ENCODE measurements at regions not wholly inside any gene's neighbourhood (a gene's known extent, or its start where the extent isn't known, plus 50 kb on each side); places are given as distances from the start of the nearest gene placed in this dataset.
"Not testable (repeated sequence)": the region's sequence is repeated elsewhere in the genome, so short reads cannot be mapped to it uniquely, and the experiment has no call there.

DNA sequence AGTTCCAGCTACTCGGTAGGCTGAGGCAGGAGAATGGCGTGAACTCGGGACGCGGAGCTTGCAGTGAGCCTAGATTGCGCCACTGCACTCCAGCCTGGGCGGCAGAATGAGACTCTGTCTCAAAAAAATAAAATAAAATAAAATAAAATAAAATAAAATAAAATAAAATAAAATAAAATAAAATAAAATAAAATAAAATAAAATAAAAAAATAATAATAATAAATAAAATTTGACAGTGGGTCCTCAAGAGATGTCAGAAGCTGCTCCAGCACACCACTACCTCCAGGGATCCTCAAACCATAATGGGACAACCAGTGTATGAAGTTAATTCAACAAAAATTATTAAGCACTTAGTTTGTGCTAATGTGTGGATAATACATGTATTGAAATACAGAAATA lies 97.4 kb downstream of the SLC17A6 start:
- H3K4me3 ChIP-seq; POLR2A ChIA-PET; ATAC-seq; CTCF ChIA-PET (ENCODE audit: low intra/inter-chr PET ratio); H3K9ac ChIP-seq (ENCODE audit: insufficient read depth in 1 of 2, low read depth in 2 of 2, low read length in 2 of 2); in situ Hi-C loops (cut with MboI); H3K27me3 ChIP-seq (ENCODE audit: control insufficient read depth in 2 of 2, insufficient read depth in 2 of 2, low read length in 2 of 2); H2AFZ ChIP-seq (ENCODE audit: low read depth, low read length); H4K20me1 ChIP-seq (replicated peaks; ENCODE audit: control insufficient read depth, insufficient read depth, low read length); DNase-seq (ENCODE audit: extremely low read depth in 1 of 4, low spot score in 3 of 4); intact Hi-C loops (cut with micrococcal nuclease); H3K9me1 ChIP-seq (ENCODE audit: control insufficient read depth, insufficient read depth, low read length); FAIRE-seq; H3K4me2 ChIP-seq (ENCODE audit: insufficient read depth, low read length); H3K36me3 ChIP-seq (ENCODE audit: control insufficient read depth, insufficient read depth, low read length); H3K9me3 ChIP-seq (replicated peaks; ENCODE audit: control insufficient read depth, insufficient read depth, low read depth, low read length); H3K79me2 ChIP-seq (ENCODE audit: control insufficient read depth, insufficient read depth, low read length); H3K27ac ChIP-seq (ENCODE audit: extremely low read depth, low read depth, low read length); H3K4me1 ChIP-seq (replicated peaks in 1 of 2; ENCODE audit: control insufficient read depth in 2 of 2, insufficient read depth in 2 of 2, low read length in 2 of 2); BruUV-seq (replicated peaks): not testable (repeated sequence)
- 4% methylated on average over 7 of the region's 7 CpGs for WGBS (ENCODE audit: insufficient coverage, low coverage, missing lambda C conversion rate)

DNA sequence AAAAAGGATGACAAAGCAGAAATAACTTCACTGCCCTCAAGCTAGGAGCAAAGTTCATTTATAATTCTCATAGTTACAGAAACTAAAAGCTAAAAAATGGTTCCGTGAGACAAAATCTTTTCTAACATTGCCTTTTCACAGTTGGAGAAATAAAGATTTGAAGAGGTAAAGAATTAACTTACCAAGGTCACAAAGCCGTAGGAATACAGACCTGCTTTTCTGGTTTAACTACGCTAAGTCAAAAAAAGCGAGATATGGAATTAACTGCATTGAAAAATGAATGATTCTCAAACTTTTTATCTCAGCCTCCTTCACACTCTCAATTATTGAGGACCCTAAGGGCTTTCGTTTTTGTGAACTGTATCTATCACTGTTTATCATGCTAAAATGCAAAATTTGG lies 95.3 kb downstream of the SLC17A6 start:
- no peak for ATAC-seq
- Histone ChIP-seq H4K20me1 (replicated peaks; ENCODE audit: control insufficient read depth, insufficient read depth, low read length) (no peaks in the 10 kb centered on the region), H3K36me3 (ENCODE audit: control insufficient read depth, insufficient read depth, low read length) (no peaks in the 10 kb centered on the region), H3K4me2 (ENCODE audit: insufficient read depth, low read length) (no peak overlapping the region), H3K27me3 (ENCODE audit: control insufficient read depth in 2 of 2, insufficient read depth in 2 of 2, low read length in 2 of 2) (no peaks in the 10 kb centered on the region), H3K9me1 (ENCODE audit: control insufficient read depth, insufficient read depth, low read length) (no peaks in the 10 kb centered on the region), H3K9me3 (replicated peaks; ENCODE audit: control insufficient read depth, insufficient read depth, low read depth, low read length) (no peaks in the 10 kb centered on the region; the same call in 1 of the 2 replicates), H3K4me3 (no peak overlapping the region), H3K9ac (ENCODE audit: insufficient read depth in 1 of 2, low read depth in 2 of 2, low read length in 2 of 2) (no peak overlapping the region), H3K4me1 (replicated peaks in 1 of 2; ENCODE audit: control insufficient read depth in 2 of 2, insufficient read depth in 2 of 2, low read length in 2 of 2) (peaks cover 0 to 4% of the 10 kb centered on the region in 2 experiments; a peak in 1 of 5 replicates), H3K79me2 (ENCODE audit: control insufficient read depth, insufficient read depth, low read length) (no peaks in the 10 kb centered on the region), H3K27ac (ENCODE audit: extremely low read depth, low read depth, low read length) (no peak overlapping the region), H2AFZ (ENCODE audit: low read depth, low read length) (no peak overlapping the region)
- intact Hi-C loops (cut with micrococcal nuclease) = no loop called here
- no TSS peak for BruUV-seq (replicated peaks)
- ChIA-PET CTCF (ENCODE audit: low intra/inter-chr PET ratio) (no interaction called here), POLR2A (no interaction called here)
- FAIRE-seq = no peak
- DNase-seq (ENCODE audit: extremely low read depth in 1 of 4, low spot score in 3 of 4) = no peak
- WGBS (ENCODE audit: insufficient coverage, low coverage, missing lambda C conversion rate) = 2% methylated on average over 5 of the region's 5 CpGs
- in situ Hi-C loops (cut with MboI) = no loop called here
- TF ChIP-seq, protein P1, sequence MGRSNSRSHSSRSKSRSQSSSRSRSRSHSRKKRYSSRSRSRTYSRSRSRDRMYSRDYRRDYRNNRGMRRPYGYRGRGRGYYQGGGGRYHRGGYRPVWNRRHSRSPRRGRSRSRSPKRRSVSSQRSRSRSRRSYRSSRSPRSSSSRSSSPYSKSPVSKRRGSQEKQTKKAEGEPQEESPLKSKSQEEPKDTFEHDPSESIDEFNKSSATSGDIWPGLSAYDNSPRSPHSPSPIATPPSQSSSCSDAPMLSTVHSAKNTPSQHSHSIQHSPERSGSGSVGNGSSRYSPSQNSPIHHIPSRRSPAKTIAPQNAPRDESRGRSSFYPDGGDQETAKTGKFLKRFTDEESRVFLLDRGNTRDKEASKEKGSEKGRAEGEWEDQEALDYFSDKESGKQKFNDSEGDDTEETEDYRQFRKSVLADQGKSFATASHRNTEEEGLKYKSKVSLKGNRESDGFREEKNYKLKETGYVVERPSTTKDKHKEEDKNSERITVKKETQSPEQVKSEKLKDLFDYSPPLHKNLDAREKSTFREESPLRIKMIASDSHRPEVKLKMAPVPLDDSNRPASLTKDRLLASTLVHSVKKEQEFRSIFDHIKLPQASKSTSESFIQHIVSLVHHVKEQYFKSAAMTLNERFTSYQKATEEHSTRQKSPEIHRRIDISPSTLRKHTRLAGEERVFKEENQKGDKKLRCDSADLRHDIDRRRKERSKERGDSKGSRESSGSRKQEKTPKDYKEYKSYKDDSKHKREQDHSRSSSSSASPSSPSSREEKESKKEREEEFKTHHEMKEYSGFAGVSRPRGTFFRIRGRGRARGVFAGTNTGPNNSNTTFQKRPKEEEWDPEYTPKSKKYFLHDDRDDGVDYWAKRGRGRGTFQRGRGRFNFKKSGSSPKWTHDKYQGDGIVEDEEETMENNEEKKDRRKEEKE (IDR thresholded peaks at IDR 0.05; ENCODE audit: borderline replicate concordance in 1 of 2, control insufficient read depth in 1 of 2, low read depth in 2 of 2, low read length in 1 of 2) = no peak
- TF ChIP-seq SAP30 (IDR thresholded peaks at IDR 0.05; ENCODE audit: borderline replicate concordance, insufficient read depth, low read depth, low read length, poor library complexity, severe bottlenecking) (no peak), PHB2 (IDR thresholded peaks at IDR 0.05; ENCODE audit: low read depth) (no peak), ZNF76 (CRISPR knock-in tag; IDR thresholded peaks at IDR 0.05; ENCODE audit: borderline replicate concordance) (no peak), ZBTB7A (IDR thresholded peaks at IDR 0.05; ENCODE audit: borderline replicate concordance, control insufficient read depth, low read depth, low read length) (no peak), RBFOX2 (IDR thresholded peaks at IDR 0.05; ENCODE audit: low read depth, low read length) (no peak), PTRF (tag; IDR thresholded peaks at IDR 0.05) (no peak), CREM (IDR thresholded peaks at IDR 0.05; ENCODE audit: low read depth) (no peak), CBX2 (IDR thresholded peaks at IDR 0.05; ENCODE audit: insufficient read depth, low read length, poor library complexity, severe bottlenecking) (no peak)
- TF ChIP-seq, protein P2, sequence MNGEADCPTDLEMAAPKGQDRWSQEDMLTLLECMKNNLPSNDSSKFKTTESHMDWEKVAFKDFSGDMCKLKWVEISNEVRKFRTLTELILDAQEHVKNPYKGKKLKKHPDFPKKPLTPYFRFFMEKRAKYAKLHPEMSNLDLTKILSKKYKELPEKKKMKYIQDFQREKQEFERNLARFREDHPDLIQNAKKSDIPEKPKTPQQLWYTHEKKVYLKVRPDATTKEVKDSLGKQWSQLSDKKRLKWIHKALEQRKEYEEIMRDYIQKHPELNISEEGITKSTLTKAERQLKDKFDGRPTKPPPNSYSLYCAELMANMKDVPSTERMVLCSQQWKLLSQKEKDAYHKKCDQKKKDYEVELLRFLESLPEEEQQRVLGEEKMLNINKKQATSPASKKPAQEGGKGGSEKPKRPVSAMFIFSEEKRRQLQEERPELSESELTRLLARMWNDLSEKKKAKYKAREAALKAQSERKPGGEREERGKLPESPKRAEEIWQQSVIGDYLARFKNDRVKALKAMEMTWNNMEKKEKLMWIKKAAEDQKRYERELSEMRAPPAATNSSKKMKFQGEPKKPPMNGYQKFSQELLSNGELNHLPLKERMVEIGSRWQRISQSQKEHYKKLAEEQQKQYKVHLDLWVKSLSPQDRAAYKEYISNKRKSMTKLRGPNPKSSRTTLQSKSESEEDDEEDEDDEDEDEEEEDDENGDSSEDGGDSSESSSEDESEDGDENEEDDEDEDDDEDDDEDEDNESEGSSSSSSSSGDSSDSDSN (IDR thresholded peaks at IDR 0.05; ENCODE audit: borderline replicate concordance in 1 of 2, low read depth in 2 of 2, low read length in 2 of 2) = no peak
